ENCODE measurements at regions not wholly inside any gene's neighbourhood (a gene's known extent, or its start where the extent isn't known, plus 50 kb on each side); places are given as distances from the start of the nearest gene placed in this dataset.

- H3K9me3 Mint-ChIP-seq = peaks cover 3% of the 10 kb centered on the region
- ATAC-seq = no peak
- no peaks in the 10 kb centered on the region for H3K4me1 Mint-ChIP-seq
- H3K27me3 Mint-ChIP-seq = no peaks in the 10 kb centered on the region
- no peak overlapping the region for H3K4me3 Mint-ChIP-seq
- H3K27ac Mint-ChIP-seq = no peak overlapping the region
- H3K36me3 Mint-ChIP-seq = no peaks in the 10 kb centered on the region
Observed at GRCh38 chr9:80547613-80548012, 975.8 kb downstream of the TLE4 start.

GRCh38 chr9:80540387-80540786, 968.6 kb downstream of the TLE4 start:
- no peak overlapping the region for H3K4me3 Mint-ChIP-seq
- no peaks in the 10 kb centered on the region for H3K36me3 Mint-ChIP-seq
- peaks cover 8% of the 10 kb centered on the region for H3K9me3 Mint-ChIP-seq
- no peak for ATAC-seq
- no peaks in the 10 kb centered on the region for H3K27me3 Mint-ChIP-seq
- H3K27ac Mint-ChIP-seq = no peak overlapping the region
- no peaks in the 10 kb centered on the region for H3K4me1 Mint-ChIP-seq

- peaks cover 6% of the 10 kb centered on the region for H3K36me3 Mint-ChIP-seq
- no peak for ATAC-seq
- H3K27ac Mint-ChIP-seq = no peak overlapping the region
- no peak overlapping the region for H3K4me3 Mint-ChIP-seq
- peaks cover 13% of the 10 kb centered on the region for H3K9me3 Mint-ChIP-seq
- no peaks in the 10 kb centered on the region for H3K4me1 Mint-ChIP-seq
- H3K27me3 Mint-ChIP-seq = no peaks in the 10 kb centered on the region
Observed at GRCh38 chr9:80538976-80539375, 967.2 kb downstream of the TLE4 start.

- Mint-ChIP-seq H3K9me3 (peaks cover 12% of the 10 kb centered on the region), H3K27me3 (no peaks in the 10 kb centered on the region), H3K27ac (no peak overlapping the region), H3K4me1 (no peaks in the 10 kb centered on the region), H3K4me3 (no peak overlapping the region), H3K36me3 (peaks cover 41% of the 10 kb centered on the region)
- ATAC-seq = no peak
Observed at GRCh38 chr9:80522465-80522864, 950.7 kb downstream of the TLE4 start.

- Mint-ChIP-seq H3K27me3 (no peaks in the 10 kb centered on the region), H3K27ac (no peak overlapping the region), H3K4me1 (no peaks in the 10 kb centered on the region), H3K36me3 (peaks cover 36% of the 10 kb centered on the region), H3K9me3 (peaks cover 12% of the 10 kb centered on the region), H3K4me3 (no peak overlapping the region)
- no peak for ATAC-seq
Observed at GRCh38 chr9:80521151-80521550, 949.4 kb downstream of the TLE4 start.

- Mint-ChIP-seq H3K27ac (no peak overlapping the region), H3K4me3 (no peak overlapping the region), H3K36me3 (peaks cover 35% of the 10 kb centered on the region), H3K9me3 (peaks cover 13% of the 10 kb centered on the region), H3K27me3 (no peaks in the 10 kb centered on the region), H3K4me1 (no peaks in the 10 kb centered on the region)
- ATAC-seq = no peak
Observed at GRCh38 chr9:80520231-80520630, 948.5 kb downstream of the TLE4 start.

GRCh38 chr9:80518441-80518840, 946.7 kb downstream of the TLE4 start:
- Mint-ChIP-seq H3K4me3 (no peak overlapping the region), H3K9me3 (peaks cover 17% of the 10 kb centered on the region), H3K27me3 (no peaks in the 10 kb centered on the region), H3K36me3 (peaks cover 31% of the 10 kb centered on the region), H3K4me1 (no peaks in the 10 kb centered on the region), H3K27ac (no peak overlapping the region)
- ATAC-seq = no peak

- Mint-ChIP-seq H3K4me3 (no peak overlapping the region), H3K27me3 (no peaks in the 10 kb centered on the region), H3K27ac (no peak overlapping the region), H3K9me3 (peaks cover 20% of the 10 kb centered on the region), H3K4me1 (no peaks in the 10 kb centered on the region), H3K36me3 (peaks cover 36% of the 10 kb centered on the region)
- ATAC-seq = no peak
Observed at GRCh38 chr9:80516679-80517078, 944.9 kb downstream of the TLE4 start.

- H3K4me1 Mint-ChIP-seq = no peaks in the 10 kb centered on the region
- ATAC-seq = no peak
- H3K27ac Mint-ChIP-seq = no peak overlapping the region
- peaks cover 12% of the 10 kb centered on the region for H3K36me3 Mint-ChIP-seq
- no peak overlapping the region for H3K4me3 Mint-ChIP-seq
- peaks cover 10% of the 10 kb centered on the region for H3K9me3 Mint-ChIP-seq
- H3K27me3 Mint-ChIP-seq = no peaks in the 10 kb centered on the region
Observed at GRCh38 chr9:80509358-80509757, 937.6 kb downstream of the TLE4 start.

GRCh38 chr9:80507611-80508010, 935.8 kb downstream of the TLE4 start:
- Mint-ChIP-seq H3K4me3 (no peak overlapping the region), H3K9me3 (peaks cover 3% of the 10 kb centered on the region), H3K27ac (no peak overlapping the region), H3K36me3 (peaks cover 6% of the 10 kb centered on the region), H3K4me1 (no peaks in the 10 kb centered on the region), H3K27me3 (no peaks in the 10 kb centered on the region)
- ATAC-seq = no peak

GRCh38 chr9:80504601-80505230, 933.0 kb downstream of the TLE4 start:
- Mint-ChIP-seq H3K27me3 (no peaks in the 10 kb centered on the region), H3K27ac (no peak overlapping the region), H3K9me3 (no peaks in the 10 kb centered on the region), H3K4me3 (no peak overlapping the region), H3K36me3 (no peaks in the 10 kb centered on the region), H3K4me1 (no peaks in the 10 kb centered on the region)
- ATAC-seq = no peak

GRCh38 chr9:80503671-80504281, 932.0 kb downstream of the TLE4 start:
- H3K9me3 Mint-ChIP-seq = no peaks in the 10 kb centered on the region
- no peak for ATAC-seq
- no peaks in the 10 kb centered on the region for H3K27me3 Mint-ChIP-seq
- no peak overlapping the region for H3K27ac Mint-ChIP-seq
- no peaks in the 10 kb centered on the region for H3K36me3 Mint-ChIP-seq
- no peaks in the 10 kb centered on the region for H3K4me1 Mint-ChIP-seq
- H3K4me3 Mint-ChIP-seq = no peak overlapping the region

- Mint-ChIP-seq H3K27me3 (no peaks in the 10 kb centered on the region), H3K4me1 (no peaks in the 10 kb centered on the region), H3K36me3 (peaks cover 6% of the 10 kb centered on the region), H3K9me3 (no peaks in the 10 kb centered on the region), H3K27ac (no peak overlapping the region), H3K4me3 (no peak overlapping the region)
- ATAC-seq = no peak
Observed at GRCh38 chr9:80502306-80502705, 930.5 kb downstream of the TLE4 start.

GRCh38 chr9:80501635-80502034, 929.9 kb downstream of the TLE4 start:
- no peaks in the 10 kb centered on the region for H3K4me1 Mint-ChIP-seq
- no peak overlapping the region for H3K4me3 Mint-ChIP-seq
- no peak for ATAC-seq
- no peaks in the 10 kb centered on the region for H3K27me3 Mint-ChIP-seq
- H3K27ac Mint-ChIP-seq = no peak overlapping the region
- peaks cover 10% of the 10 kb centered on the region for H3K36me3 Mint-ChIP-seq
- no peaks in the 10 kb centered on the region for H3K9me3 Mint-ChIP-seq

- no peak overlapping the region for H3K4me3 Mint-ChIP-seq
- ATAC-seq = no peak
- peaks cover 22% of the 10 kb centered on the region for H3K36me3 Mint-ChIP-seq
- H3K27ac Mint-ChIP-seq = no peak overlapping the region
- no peaks in the 10 kb centered on the region for H3K27me3 Mint-ChIP-seq
- H3K9me3 Mint-ChIP-seq = no peaks in the 10 kb centered on the region
- H3K4me1 Mint-ChIP-seq = no peaks in the 10 kb centered on the region
Observed at GRCh38 chr9:80500300-80500699, 928.5 kb downstream of the TLE4 start.

GRCh38 chr9:80498001-80498555, 926.3 kb downstream of the TLE4 start:
- no peaks in the 10 kb centered on the region for H3K9me3 Mint-ChIP-seq
- H3K27ac Mint-ChIP-seq = no peak overlapping the region
- ATAC-seq = no peak
- no peaks in the 10 kb centered on the region for H3K4me1 Mint-ChIP-seq
- H3K36me3 Mint-ChIP-seq = peaks cover 28% of the 10 kb centered on the region
- no peaks in the 10 kb centered on the region for H3K27me3 Mint-ChIP-seq
- H3K4me3 Mint-ChIP-seq = no peak overlapping the region
